Neuron (in vitro differentiated cells): ENCODE measurements at regions not wholly inside any gene's neighbourhood (a gene's known extent, or its start where the extent isn't known, plus 50 kb on each side); places are given as distances from the start of the nearest gene placed in this dataset.
A peak's percentile ranks its signal among the peaks of the same experiment; 100 is the strongest.
"Not testable (repeated sequence)": the region's sequence is repeated elsewhere in the genome, so short reads cannot be mapped to it uniquely, and the experiment has no call there.

ENCODE experiments used
- H2AFZ ChIP-seq: one replicate; pipeline ENCODE4 v1.6.1; 2013; ENCODE audit warnings: low read depth, mild to moderate bottlenecking, inconsistent platforms, low read length, moderate library complexity
- H3K27me3 ChIP-seq: one replicate; pipeline ENCODE4 v1.6.1; 2013; ENCODE audit warnings: low read length; ENCODE audit not compliant: insufficient read depth
- H3K36me3 ChIP-seq: one replicate; pipeline ENCODE4 v1.6.1; 2013; ENCODE audit warnings: low read length; ENCODE audit not compliant: insufficient read depth
- H3K4me1 ChIP-seq: one replicate; pipeline ENCODE4 v1.6.1; 2013; ENCODE audit warnings: low read length; ENCODE audit not compliant: insufficient read depth
- H3K4me3 ChIP-seq: 2 replicates; pipeline ENCODE4 v1.5.1; 2013; ENCODE audit warnings: mild to moderate bottlenecking, low read length, moderate library complexity
- H3K9me3 ChIP-seq: one replicate; pipeline ENCODE4 v1.6.1; 2013; ENCODE audit warnings: low read length

- Histone ChIP-seq H3K27me3 (no peaks in the 10 kb centered on the region), H3K4me3 (no peak overlapping the region), H2AFZ (no peak overlapping the region), H3K4me1 (no peaks in the 10 kb centered on the region), H3K36me3 (no peaks in the 10 kb centered on the region), H3K9me3 (no peaks in the 10 kb centered on the region)
Observed at GRCh38 chr17:68097161-68097805, 61.7 kb downstream of the KPNA2 start.

GRCh38 chr17:68099341-68099753 lies 63.8 kb downstream of the KPNA2 start:
- H3K9me3 ChIP-seq, H3K4me3 ChIP-seq, H2AFZ ChIP-seq, H3K36me3 ChIP-seq, H3K27me3 ChIP-seq: not testable (repeated sequence)
- H3K4me1 ChIP-seq = peaks cover 11% of the 10 kb centered on the region

DNA sequence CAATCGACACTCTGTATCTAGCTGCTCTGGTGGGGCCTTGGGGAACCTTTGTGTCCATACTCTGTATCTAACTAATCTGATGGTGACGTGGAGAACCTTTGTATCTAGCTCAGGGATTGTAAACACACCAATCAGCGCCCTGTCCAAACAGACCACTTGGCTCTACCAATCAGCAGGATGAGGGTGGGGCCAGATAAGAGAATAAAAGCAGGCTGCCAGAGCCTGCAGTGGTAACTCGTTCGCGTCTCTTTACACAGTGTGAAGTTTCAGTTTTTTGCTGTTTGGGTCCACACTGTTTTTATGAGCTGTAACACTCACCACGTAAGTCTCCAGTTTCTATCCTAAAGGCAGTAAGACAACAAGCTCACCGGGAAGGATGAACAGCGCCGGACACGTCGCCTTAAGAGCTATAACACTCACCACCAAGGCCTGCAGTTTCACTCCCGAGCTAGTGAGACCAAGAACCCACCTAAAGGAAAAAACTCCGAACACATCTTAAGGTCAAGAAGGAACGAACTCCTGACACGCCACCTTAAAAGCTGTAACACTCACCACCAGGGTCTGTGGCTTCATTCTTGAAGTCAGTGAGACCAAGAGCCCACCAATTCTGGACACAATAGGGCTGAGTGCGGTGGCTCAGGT lies 64.6 kb downstream of the KPNA2 start:
- Histone ChIP-seq H3K36me3 (no peaks in the 10 kb centered on the region), H3K4me3 (no peak overlapping the region), H3K4me1 (peaks cover 11% of the 10 kb centered on the region), H2AFZ (no peak overlapping the region), H3K9me3 (no peaks in the 10 kb centered on the region), H3K27me3 (no peaks in the 10 kb centered on the region)

DNA sequence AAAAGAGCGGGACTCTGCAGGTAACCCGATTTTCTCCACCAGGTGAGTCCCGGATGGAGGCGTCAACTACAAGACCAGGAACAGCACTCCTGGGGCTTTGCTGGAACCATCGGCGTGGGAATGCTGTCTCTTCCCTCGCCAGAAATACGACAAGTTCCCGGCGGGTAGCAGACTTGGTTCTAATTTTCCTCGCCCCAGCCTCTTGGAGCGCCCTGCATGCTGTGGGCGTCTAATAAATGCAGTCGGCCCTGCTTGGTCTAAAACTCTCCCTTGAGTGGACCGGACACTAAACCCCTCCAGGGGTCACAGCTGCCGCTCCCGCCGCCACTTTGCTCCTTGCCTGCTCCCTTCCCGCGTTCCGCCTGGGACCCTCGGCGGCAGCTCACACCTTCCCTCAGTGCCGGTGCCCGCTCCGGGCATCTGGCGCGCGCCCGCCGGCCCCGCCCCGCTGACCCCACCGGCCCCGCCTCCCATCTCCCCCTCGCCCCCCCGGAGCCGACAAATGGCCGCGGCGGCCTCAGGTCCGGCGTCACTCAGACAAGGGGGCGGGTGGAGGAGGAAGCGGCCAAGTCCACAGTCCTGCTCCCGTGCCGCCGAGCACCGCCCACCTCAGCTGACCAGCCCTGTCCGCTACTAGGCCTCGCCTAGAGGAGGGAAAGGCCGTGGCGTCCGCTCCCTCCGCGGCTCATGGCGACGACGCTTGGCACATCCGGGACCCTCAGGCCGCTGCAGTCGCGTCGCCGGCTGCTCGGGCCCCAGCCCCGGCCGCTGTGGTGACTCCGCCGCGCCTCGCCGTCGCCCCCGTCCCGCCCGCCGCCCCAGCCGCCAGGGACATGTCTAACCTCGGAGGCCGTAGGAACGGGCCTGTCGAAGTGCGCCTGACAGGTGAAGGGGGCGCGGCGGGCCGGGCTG lies 65.8 kb downstream of the KPNA2 start:
- Histone ChIP-seq H3K36me3 (no peaks in the 10 kb centered on the region), H3K9me3 (no peaks in the 10 kb centered on the region), H3K4me3 (peak overlapping the region; percentile 58), H2AFZ (peak overlapping the region; percentile 89), H3K27me3 (no peaks in the 10 kb centered on the region), H3K4me1 (peaks cover 11% of the 10 kb centered on the region)

DNA sequence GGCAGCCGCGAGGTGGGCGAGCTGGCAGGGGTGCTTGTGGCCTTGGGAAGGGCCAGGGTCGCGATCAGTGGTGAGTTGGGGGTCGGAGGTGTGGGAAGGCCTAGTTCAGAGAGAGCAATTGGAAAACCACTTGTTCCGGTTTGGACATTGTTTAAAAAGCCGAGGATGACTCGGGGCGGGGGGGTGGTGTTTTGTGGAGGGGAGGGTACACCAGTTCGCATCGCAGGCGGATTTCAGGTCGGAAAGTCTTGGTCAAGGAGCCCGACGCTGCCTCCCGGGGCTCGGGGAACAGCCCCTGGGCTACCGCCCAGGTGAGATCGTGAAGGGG lies 66.4 kb downstream of the KPNA2 start:
- Histone ChIP-seq H3K36me3 (no peaks in the 10 kb centered on the region), H3K4me3 (peak overlapping the region; percentile 58), H3K4me1 (peaks cover 11% of the 10 kb centered on the region), H2AFZ (peak overlapping the region; percentile 89), H3K27me3 (no peaks in the 10 kb centered on the region), H3K9me3 (no peaks in the 10 kb centered on the region)

GRCh38 chr17:68102318-68102758 lies 66.8 kb downstream of the KPNA2 start:
- no peak overlapping the region for H2AFZ ChIP-seq
- peak overlapping the region; percentile 58 for H3K4me3 ChIP-seq
- no peaks in the 10 kb centered on the region for H3K9me3 ChIP-seq
- H3K36me3 ChIP-seq = no peaks in the 10 kb centered on the region
- no peaks in the 10 kb centered on the region for H3K27me3 ChIP-seq
- H3K4me1 ChIP-seq = peaks cover 11% of the 10 kb centered on the region

DNA sequence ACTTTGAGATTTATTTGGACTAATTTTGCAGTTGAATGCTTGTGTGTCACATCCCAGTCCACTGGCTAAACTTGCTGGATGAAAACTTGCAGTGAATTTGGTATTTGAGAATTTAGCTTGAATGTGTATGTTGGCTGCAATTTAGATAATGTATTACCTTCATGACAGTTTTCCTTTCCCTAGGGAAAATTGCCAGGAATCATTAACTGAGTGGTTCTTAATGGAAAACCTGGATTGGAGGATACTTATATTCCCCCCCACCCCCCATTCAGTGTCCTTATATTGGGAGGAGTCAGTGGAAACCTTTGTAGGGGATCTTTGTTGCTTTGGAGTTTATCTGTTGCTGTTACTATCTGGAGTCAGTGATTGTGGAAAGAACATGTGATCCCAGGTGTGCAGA lies 67.6 kb downstream of the KPNA2 start:
- peaks cover 11% of the 10 kb centered on the region for H3K4me1 ChIP-seq
- H3K9me3 ChIP-seq = no peaks in the 10 kb centered on the region
- H2AFZ ChIP-seq = no peak overlapping the region
- H3K36me3 ChIP-seq = no peaks in the 10 kb centered on the region
- peak overlapping the region; percentile 58 for H3K4me3 ChIP-seq
- H3K27me3 ChIP-seq = no peaks in the 10 kb centered on the region

DNA sequence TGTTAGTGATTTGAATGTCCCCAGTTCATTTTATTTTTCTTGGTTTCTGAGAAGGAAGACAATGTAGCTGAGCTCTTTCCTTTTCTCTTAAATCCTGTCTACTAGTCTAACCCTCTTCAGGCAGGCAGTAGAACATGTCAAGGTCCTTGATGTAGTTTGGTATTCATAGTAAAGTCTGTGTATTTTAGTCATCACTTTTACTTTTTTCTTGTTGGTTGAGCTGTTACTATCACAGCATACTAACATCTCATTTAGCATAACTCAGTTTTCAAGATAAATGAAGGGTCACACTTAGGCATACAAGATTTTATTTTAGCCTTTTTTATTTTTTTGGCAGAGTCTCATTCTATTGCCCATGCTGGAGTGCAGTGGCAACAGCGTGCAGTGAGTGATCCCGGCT lies 70.5 kb downstream of the KPNA2 start:
- Histone ChIP-seq H3K4me1 (peaks cover 11% of the 10 kb centered on the region), H2AFZ (no peak overlapping the region), H3K4me3 (no peak overlapping the region), H3K27me3 (no peaks in the 10 kb centered on the region), H3K36me3 (no peaks in the 10 kb centered on the region), H3K9me3 (peaks cover 3% of the 10 kb centered on the region)

DNA sequence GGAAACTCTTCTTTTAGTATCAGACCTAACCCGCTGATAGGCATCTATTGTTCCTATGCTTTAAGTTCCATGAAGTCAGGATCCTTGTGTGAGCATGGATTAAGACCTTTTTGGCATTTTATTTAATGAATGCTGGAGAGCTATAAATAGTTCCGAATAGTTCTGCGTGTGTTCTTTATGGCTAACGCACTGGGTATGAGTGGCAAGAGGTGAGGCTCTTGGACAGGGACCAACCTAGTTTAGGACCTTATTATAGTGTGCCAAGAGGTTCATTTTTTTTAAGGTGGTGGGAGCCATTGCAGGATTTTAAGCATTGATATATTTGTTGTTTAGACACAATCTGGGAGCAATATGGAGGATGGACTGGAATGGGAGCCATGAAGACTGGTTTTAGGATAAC lies 71.8 kb downstream of the KPNA2 start:
- H2AFZ ChIP-seq = no peak overlapping the region
- no peaks in the 10 kb centered on the region for H3K36me3 ChIP-seq
- no peak overlapping the region for H3K4me3 ChIP-seq
- peaks cover 4% of the 10 kb centered on the region for H3K9me3 ChIP-seq
- H3K27me3 ChIP-seq = no peaks in the 10 kb centered on the region
- H3K4me1 ChIP-seq = peaks cover 11% of the 10 kb centered on the region

DNA sequence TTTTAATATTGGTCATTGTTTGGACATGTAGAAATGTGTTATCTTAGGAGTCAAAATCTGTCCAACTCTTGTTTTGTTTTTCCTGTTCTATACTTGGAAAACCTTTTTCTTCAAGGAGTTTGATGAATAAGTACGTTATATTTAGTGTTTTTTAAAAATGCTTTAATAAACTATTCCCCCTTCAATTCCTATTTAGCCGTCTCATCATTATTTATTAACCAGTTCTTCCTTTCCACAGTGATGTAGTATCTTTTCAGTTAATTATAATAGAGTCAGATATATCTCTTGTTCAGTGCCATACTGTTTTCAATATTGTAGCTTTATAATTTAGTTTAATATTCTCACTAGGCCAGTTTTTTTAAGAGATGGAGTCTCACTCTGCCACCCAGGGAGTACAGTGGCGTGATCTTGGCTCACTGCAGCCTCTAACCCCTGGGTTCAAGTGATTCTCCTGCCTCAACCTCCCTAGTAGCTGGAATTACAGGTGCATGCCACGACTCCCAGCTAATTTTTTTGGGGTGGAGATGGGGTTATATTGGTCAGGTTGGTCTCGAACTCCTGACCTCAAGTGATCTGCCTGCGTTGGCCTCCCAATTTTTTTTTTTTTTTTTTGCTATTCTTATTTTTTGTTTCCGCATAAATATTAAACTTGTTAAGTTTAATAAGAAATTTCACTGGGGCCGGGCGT lies 72.9 kb downstream of the KPNA2 start:
- Histone ChIP-seq H3K27me3 (no peaks in the 10 kb centered on the region), H3K4me1 (peaks cover under 1% of the 10 kb centered on the region), H3K36me3 (no peaks in the 10 kb centered on the region), H2AFZ (no peak overlapping the region), H3K9me3 (peaks cover 4% of the 10 kb centered on the region), H3K4me3 (no peak overlapping the region)

DNA sequence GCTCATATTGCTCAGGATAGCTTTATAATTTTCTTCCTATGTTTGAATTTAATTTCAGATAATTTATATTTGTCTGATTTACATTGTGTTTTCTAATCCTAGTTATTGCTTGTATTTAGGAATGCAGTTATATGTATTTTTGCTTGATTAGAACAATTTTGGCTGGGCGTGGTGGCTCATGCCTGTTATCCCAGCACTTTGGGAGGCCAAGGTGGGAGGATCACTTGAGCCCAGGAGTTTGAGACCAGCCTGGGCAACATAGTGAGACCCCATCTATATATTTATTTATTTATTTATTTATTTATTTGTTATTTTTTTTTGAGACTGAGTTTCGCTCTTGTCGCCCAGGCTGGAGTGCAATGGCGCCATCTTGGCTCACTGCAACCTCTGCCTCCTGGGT lies 73.9 kb downstream of the KPNA2 start:
- H3K4me3 ChIP-seq, H3K9me3 ChIP-seq, H3K36me3 ChIP-seq, H3K4me1 ChIP-seq, H2AFZ ChIP-seq, H3K27me3 ChIP-seq: not testable (repeated sequence)

DNA sequence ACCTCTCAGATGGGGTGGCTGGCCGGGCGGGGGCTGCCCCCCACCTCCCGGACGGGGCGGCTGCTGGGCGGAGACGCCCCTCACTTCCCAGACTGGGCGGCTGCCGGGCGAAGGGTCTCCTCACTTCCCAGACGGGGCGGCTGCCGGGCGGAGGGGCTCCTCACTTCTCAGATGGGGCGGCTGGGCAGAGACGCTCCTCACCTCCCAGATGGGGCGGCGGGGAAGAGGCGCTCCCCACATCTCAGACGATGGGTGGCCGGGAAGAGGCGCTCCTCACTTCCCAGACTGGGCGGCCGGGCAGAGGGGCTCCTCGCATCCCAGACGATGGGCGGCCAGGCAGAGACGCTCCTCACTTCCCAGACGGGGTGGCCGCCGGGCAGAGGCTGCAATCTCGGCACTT lies 80.7 kb downstream of the KPNA2 start:
- H3K9me3 ChIP-seq = peaks cover 11% of the 10 kb centered on the region
- H3K4me1 ChIP-seq, H3K4me3 ChIP-seq, H2AFZ ChIP-seq, H3K27me3 ChIP-seq: not testable (repeated sequence)
- H3K36me3 ChIP-seq = peaks cover 26% of the 10 kb centered on the region

DNA sequence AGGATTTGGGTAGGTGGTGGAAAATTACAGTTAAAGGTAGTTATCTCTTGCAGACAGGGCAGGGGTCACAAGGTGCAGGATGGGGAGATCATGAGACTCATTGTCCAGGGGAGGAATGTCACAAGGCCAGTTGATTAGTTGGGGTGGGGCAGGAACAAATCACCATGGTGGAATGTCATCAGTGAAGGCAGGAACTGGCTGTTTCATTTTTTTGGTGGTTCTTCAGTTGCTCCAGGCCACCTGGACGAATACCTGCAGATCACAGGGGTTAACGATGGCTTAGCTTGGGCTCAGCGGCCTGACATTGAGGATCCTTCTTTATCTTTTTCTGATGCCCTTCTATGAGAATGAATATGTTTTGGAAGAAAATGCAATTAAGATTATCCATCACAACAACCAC lies 87.1 kb downstream of the KPNA2 start:
- no peaks in the 10 kb centered on the region for H3K4me1 ChIP-seq
- peaks cover 42% of the 10 kb centered on the region for H3K36me3 ChIP-seq
- H3K27me3 ChIP-seq = no peaks in the 10 kb centered on the region
- H3K4me3 ChIP-seq = no peak overlapping the region
- no peak overlapping the region for H2AFZ ChIP-seq
- H3K9me3 ChIP-seq = peaks cover 18% of the 10 kb centered on the region
